ENCODE measurements at regions not wholly inside any gene's neighbourhood (a gene's known extent, or its start where the extent isn't known, plus 50 kb on each side); places are given as distances from the start of the nearest gene placed in this dataset.

GRCh38 chr3:181568248-181568647, 143.5 kb upstream of the SOX2 start:
- no peaks in the 10 kb centered on the region for H3K9me1 ChIP-seq (ENCODE audit: control insufficient read depth, extremely low read depth, insufficient read depth, low read length)
- FAIRE-seq: no peak
- no peak overlapping the region for H3K9ac ChIP-seq (ENCODE audit: control insufficient read depth, extremely low read depth, insufficient read depth, low read length)
- H3K27me3 ChIP-seq (ENCODE audit: control insufficient read depth, extremely low read depth, insufficient read depth, low read length): no peaks in the 10 kb centered on the region
- dilution Hi-C loops (cut with MboI; ENCODE audit: extremely low pct_ligation_motif_present, low sequenced_read_pairs): no loop called here
- H3K79me2 ChIP-seq (ENCODE audit: control insufficient read depth, insufficient read depth, low read length): no peaks in the 10 kb centered on the region
- H3K36me3 ChIP-seq (ENCODE audit: control insufficient read depth in 2 of 2, extremely low read depth in 1 of 2, insufficient read depth in 2 of 2, low read length in 2 of 2): no peaks in the 10 kb centered on the region
- H3K27ac ChIP-seq (ENCODE audit: control insufficient read depth, insufficient read depth, low read length): peak overlapping the region; percentile 66
- TF ChIP-seq CTCF (optimal IDR thresholded peaks at IDR 0.05 in 1 of 3, IDR thresholded peaks at IDR 0.05 in 1 of 3, conservative IDR thresholded peaks at IDR 0.05 in 1 of 3; ENCODE audit: extremely low read depth in 1 of 3, insufficient read depth in 2 of 3, low read length in 3 of 3) (no peak), EZH2 (IDR thresholded peaks at IDR 0.05; ENCODE audit: low read length) (no peak)
- H3K4me1 ChIP-seq (ENCODE audit: control insufficient read depth, extremely low read depth, insufficient read depth, low read length): peaks cover 22% of the 10 kb centered on the region
- peak overlapping the region; percentile 16 for H2AFZ ChIP-seq (ENCODE audit: control insufficient read depth, low read length)
- peak overlapping the region; percentile 71 for H3K4me2 ChIP-seq (ENCODE audit: control insufficient read depth, extremely low read depth, insufficient read depth, low read depth, low read length)
- H3K4me3 ChIP-seq (ENCODE audit: control insufficient read depth in 2 of 3, extremely low read depth in 1 of 3, insufficient read depth in 2 of 3, low read depth in 1 of 3, low read length in 3 of 3): peak overlapping the region in 2 of 3 experiments; percentile 39 to 51
- H4K20me1 ChIP-seq (ENCODE audit: control insufficient read depth, extremely low read depth, insufficient read depth, low read length): no peaks in the 10 kb centered on the region
- no peaks in the 10 kb centered on the region for H3K9me3 ChIP-seq (ENCODE audit: control insufficient read depth, low read depth, low read length)
- DNase-seq (ENCODE audit: low read depth, low spot score): no peak

DNA sequence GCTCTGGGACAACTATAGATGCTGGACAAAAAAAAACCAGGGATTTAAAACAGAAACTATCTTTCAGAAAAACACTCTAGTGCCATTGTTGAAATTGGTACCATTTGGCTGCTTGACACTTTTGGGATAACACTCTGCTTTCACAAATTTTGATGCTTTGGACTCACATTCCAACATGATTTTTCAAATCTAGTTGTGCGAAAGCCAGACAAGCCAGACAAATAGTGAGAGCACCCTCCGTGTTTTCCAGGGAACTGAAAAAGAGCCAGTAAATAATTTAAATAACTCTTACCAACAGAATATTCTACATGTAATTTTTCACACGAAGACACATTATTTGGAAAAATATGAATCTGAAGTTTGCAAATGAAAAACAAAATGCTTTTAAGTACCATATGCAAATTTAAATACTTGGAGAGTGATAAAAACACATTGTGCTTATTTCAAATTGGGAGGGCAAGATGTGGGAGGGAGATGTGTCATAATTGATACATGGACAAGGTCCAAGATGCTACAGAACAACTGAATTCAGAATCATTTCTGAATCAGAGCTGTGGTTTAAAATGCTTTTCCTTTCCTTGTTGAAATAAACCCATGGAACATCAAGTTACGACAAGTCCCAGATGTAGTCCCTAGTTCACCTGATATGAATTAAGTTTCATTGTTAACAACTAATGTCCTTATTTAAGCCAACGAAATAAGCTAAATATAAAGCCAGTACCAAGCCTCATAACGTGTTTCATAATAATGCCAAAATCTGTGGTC, 144.2 kb upstream of the SOX2 start:
- no peak for TF ChIP-seq EZH2 (IDR thresholded peaks at IDR 0.05; ENCODE audit: low read length)
- TF ChIP-seq CTCF (optimal IDR thresholded peaks at IDR 0.05 in 1 of 3, IDR thresholded peaks at IDR 0.05 in 1 of 3, conservative IDR thresholded peaks at IDR 0.05 in 1 of 3; ENCODE audit: extremely low read depth in 1 of 3, insufficient read depth in 2 of 3, low read length in 3 of 3): no peak
- H3K36me3 ChIP-seq (ENCODE audit: control insufficient read depth in 2 of 2, extremely low read depth in 1 of 2, insufficient read depth in 2 of 2, low read length in 2 of 2): no peaks in the 10 kb centered on the region
- H3K4me2 ChIP-seq (ENCODE audit: control insufficient read depth, extremely low read depth, insufficient read depth, low read depth, low read length): peak overlapping the region; percentile 71
- DNase-seq (ENCODE audit: low read depth, low spot score): peak; percentile 48
- dilution Hi-C loops (cut with MboI; ENCODE audit: extremely low pct_ligation_motif_present, low sequenced_read_pairs): no loop called here
- peaks cover 22% of the 10 kb centered on the region for H3K4me1 ChIP-seq (ENCODE audit: control insufficient read depth, extremely low read depth, insufficient read depth, low read length)
- no peaks in the 10 kb centered on the region for H3K9me1 ChIP-seq (ENCODE audit: control insufficient read depth, extremely low read depth, insufficient read depth, low read length)
- H3K9me3 ChIP-seq (ENCODE audit: control insufficient read depth, low read depth, low read length): no peaks in the 10 kb centered on the region
- H3K4me3 ChIP-seq (ENCODE audit: control insufficient read depth in 2 of 3, extremely low read depth in 1 of 3, insufficient read depth in 2 of 3, low read depth in 1 of 3, low read length in 3 of 3): peak overlapping the region in 2 of 3 experiments; percentile 39 to 51
- no peaks in the 10 kb centered on the region for H3K79me2 ChIP-seq (ENCODE audit: control insufficient read depth, insufficient read depth, low read length)
- H3K27me3 ChIP-seq (ENCODE audit: control insufficient read depth, extremely low read depth, insufficient read depth, low read length): no peaks in the 10 kb centered on the region
- peak overlapping the region; percentile 66 for H3K27ac ChIP-seq (ENCODE audit: control insufficient read depth, insufficient read depth, low read length)
- H4K20me1 ChIP-seq (ENCODE audit: control insufficient read depth, extremely low read depth, insufficient read depth, low read length): no peaks in the 10 kb centered on the region
- H2AFZ ChIP-seq (ENCODE audit: control insufficient read depth, low read length): peak overlapping the region; percentile 17
- FAIRE-seq: peak; percentile 93
- H3K9ac ChIP-seq (ENCODE audit: control insufficient read depth, extremely low read depth, insufficient read depth, low read length): no peak overlapping the region
